Uterus (tissue), 3 donors: ENCODE measurements at regions not wholly inside any gene's neighbourhood (a gene's known extent, or its start where the extent isn't known, plus 50 kb on each side); places are given as distances from the start of the nearest gene placed in this dataset.

Experiments
- DNase-seq, 2 donors: peaks; one replicate each; pipeline ENCODE4 v3.0.0-alpha.2; 2019 to 2020
- H3K27ac ChIP-seq, 2 donors: fragments of 200-600 bp; sonication (generic); 1 replicate in 1 of 2; 2 replicates in 1 of 2; pipeline ENCODE4 v1.5.1; 2016 to 2018
- H3K27me3 ChIP-seq, 2 donors: fragments of 200-600 bp; sonication (generic); one replicate each; pipeline ENCODE4 v1.5.1; 2018 to 2019; ENCODE audit warnings: control low read depth in 1 of 2
- H3K36me3 ChIP-seq, 2 donors: fragments of 200-600 bp; sonication (generic); one replicate each; pipeline ENCODE4 v1.5.1; 2019; ENCODE audit warnings: control low read depth in 1 of 2
- H3K4me1 ChIP-seq, 2 donors: fragments of 200-600 bp; sonication (generic); one replicate each; pipeline ENCODE4 v1.5.1; 2018 to 2019; ENCODE audit warnings: control low read depth in 1 of 2
- H3K4me3 ChIP-seq, 2 donors: fragments of 200-600 bp; sonication (generic); 1 replicate in 1 of 2; 2 replicates in 1 of 2; pipeline ENCODE4 v1.5.1; 2018 to 2019; ENCODE audit warnings: mild to moderate bottlenecking in 1 of 2
- H3K9me3 ChIP-seq, 2 donors: fragments of 200-600 bp; sonication (generic); one replicate each; pipeline ENCODE4 v1.5.1; 2019; ENCODE audit warnings: control low read depth in 1 of 2
- CTCF ChIP-seq, 4 experiments: fragments of 200-600 bp in 2 of 4; fragments of 450-650 bp in 2 of 4; sonication (generic) in 2 of 4; IDR thresholded peaks; one replicate each; pipeline ENCODE4 v1.5.1; 2016 to 2019; ENCODE audit warnings: antibody characterized with exemption in 4 of 4, mild to moderate bottlenecking in 2 of 4, moderate library complexity in 1 of 4
- POLR2A ChIP-seq, 2 donors: fragments of 450-650 bp; IDR thresholded peaks; one replicate each; pipeline ENCODE4 v1.6.1; 2016; ENCODE audit warnings: antibody characterized with exemption in 2 of 2, mild to moderate bottlenecking in 1 of 2, moderate library complexity in 1 of 2
- intact Hi-C: fragments of 100-400 bp; cut with DNase I; formaldehyde crosslinking; loops from one replicate; pipeline ENCODE4 v1.15.1; 2023; ENCODE audit warnings: low total_unique reads
- donor health status: DM: yes; HTN: yes; CAD: no.

- Histone ChIP-seq H3K27me3 (no peaks in the 10 kb centered on the region), H3K4me3 (no peak overlapping the region), H3K36me3 (no peaks in the 10 kb centered on the region), H3K27ac (no peak overlapping the region), H3K9me3 (peaks cover 0 to 4% of the 10 kb centered on the region in 2 donors), H3K4me1 (no peaks in the 10 kb centered on the region)
- TF ChIP-seq POLR2A (IDR thresholded peaks at IDR 0.05) (no peak), CTCF (IDR thresholded peaks at IDR 0.05) (no peak)
- intact Hi-C loops: no loop called here
- DNase-seq: no peak
These were observed 100.0 kb downstream of the MATN1 start for GRCh38 chr1:30623431-30623830.

- peaks cover 0 to 4% of the 10 kb centered on the region in 2 donors for H3K4me1 ChIP-seq
- H3K4me3 ChIP-seq: no peak overlapping the region
- H3K27me3 ChIP-seq: no peaks in the 10 kb centered on the region
- no peak overlapping the region for H3K27ac ChIP-seq
- DNase-seq: no peak
- no peak for TF ChIP-seq CTCF (IDR thresholded peaks at IDR 0.05)
- TF ChIP-seq POLR2A (IDR thresholded peaks at IDR 0.05): no peak
- H3K9me3 ChIP-seq: peaks cover 0 to 4% of the 10 kb centered on the region in 2 donors
- intact Hi-C loops: no loop called here
- H3K36me3 ChIP-seq: no peaks in the 10 kb centered on the region
These were observed 103.8 kb downstream of the MATN1 start for GRCh38 chr1:30619619-30620018.

GRCh38 chr1:30618335-30618747 is 105.0 kb downstream of the MATN1 start:
- DNase-seq: no peak
- Histone ChIP-seq H3K27ac (peak overlapping the region in 1 of 2 donors; percentile 64), H3K9me3 (peaks cover 0 to 4% of the 10 kb centered on the region in 2 donors), H3K36me3 (no peaks in the 10 kb centered on the region), H3K27me3 (no peaks in the 10 kb centered on the region), H3K4me1 (peaks cover 0 to 4% of the 10 kb centered on the region in 2 donors), H3K4me3 (no peak overlapping the region)
- intact Hi-C loops: no loop called here
- TF ChIP-seq POLR2A (IDR thresholded peaks at IDR 0.05) (no peak), CTCF (IDR thresholded peaks at IDR 0.05) (no peak)

- Histone ChIP-seq H3K36me3 (no peaks in the 10 kb centered on the region), H3K27me3 (no peaks in the 10 kb centered on the region), H3K4me3 (no peak overlapping the region), H3K4me1 (peaks cover 0 to 4% of the 10 kb centered on the region in 2 donors), H3K9me3 (no peaks in the 10 kb centered on the region), H3K27ac (peak overlapping the region; percentile 30 to 64)
- TF ChIP-seq POLR2A (IDR thresholded peaks at IDR 0.05) (no peak), CTCF (IDR thresholded peaks at IDR 0.05) (no peak)
- no peak for DNase-seq
- intact Hi-C loops: no loop called here
These were observed 106.6 kb downstream of the MATN1 start for GRCh38 chr1:30616759-30617158.

- intact Hi-C loops: no loop called here
- no peaks in the 10 kb centered on the region for H3K9me3 ChIP-seq
- no peaks in the 10 kb centered on the region for H3K36me3 ChIP-seq
- DNase-seq: no peak
- TF ChIP-seq POLR2A (IDR thresholded peaks at IDR 0.05) (no peak), CTCF (IDR thresholded peaks at IDR 0.05) (no peak)
- no peak overlapping the region for H3K27ac ChIP-seq
- H3K4me1 ChIP-seq: peaks cover 0 to 4% of the 10 kb centered on the region in 2 donors
- no peak overlapping the region for H3K4me3 ChIP-seq
- H3K27me3 ChIP-seq: no peaks in the 10 kb centered on the region
These were observed 107.4 kb downstream of the MATN1 start for GRCh38 chr1:30615816-30616590.
